ENCODE measurements at regions not wholly inside any gene's neighbourhood (a gene's known extent, or its start where the extent isn't known, plus 50 kb on each side); places are given as distances from the start of the nearest gene placed in this dataset.
A peak's percentile ranks its signal among the peaks of the same experiment; 100 is the strongest.
"Not testable (repeated sequence)": the region's sequence is repeated elsewhere in the genome, so short reads cannot be mapped to it uniquely, and the experiment has no call there.

GRCh38 chr6:82118150-82118562 lies 129.4 kb downstream of the IBTK start:
- Histone ChIP-seq H3K9me3 (ENCODE audit: control insufficient read depth, low read depth, low read length) (no peaks in the 10 kb centered on the region), H3K4me1 (ENCODE audit: control insufficient read depth, insufficient read depth, low read length) (peaks cover 5% of the 10 kb centered on the region), H3K27me3 (ENCODE audit: control insufficient read depth, insufficient read depth, low read length) (no peaks in the 10 kb centered on the region), H3K4me3 (ENCODE audit: low read length) (no peak overlapping the region), H3K27ac (ENCODE audit: low read length) (peak overlapping the region; percentile 23), H3K36me3 (ENCODE audit: control insufficient read depth, insufficient read depth, low read length) (no peaks in the 10 kb centered on the region)
- DNase-seq: peak; percentile 11 to 50
- 40% methylated on average over 1 of the region's 3 CpGs for WGBS (ENCODE audit: insufficient coverage, low lambda C conversion rate)

GRCh38 chr6:82114748-82115147 lies 132.8 kb downstream of the IBTK start:
- Histone ChIP-seq H3K27ac (ENCODE audit: low read length) (no peak overlapping the region), H3K9me3 (ENCODE audit: control insufficient read depth, low read depth, low read length) (no peaks in the 10 kb centered on the region), H3K36me3 (ENCODE audit: control insufficient read depth, insufficient read depth, low read length) (no peaks in the 10 kb centered on the region), H3K27me3 (ENCODE audit: control insufficient read depth, insufficient read depth, low read length) (no peaks in the 10 kb centered on the region), H3K4me1 (ENCODE audit: control insufficient read depth, insufficient read depth, low read length) (peaks cover 5% of the 10 kb centered on the region), H3K4me3 (ENCODE audit: low read length) (no peak overlapping the region)
- 100% methylated on average over 1 of the region's 3 CpGs for WGBS (ENCODE audit: insufficient coverage, low lambda C conversion rate)
- no peak for DNase-seq

- Histone ChIP-seq H3K4me1 (ENCODE audit: control insufficient read depth, insufficient read depth, low read length) (no peaks in the 10 kb centered on the region), H3K27ac (ENCODE audit: low read length) (no peak overlapping the region), H3K4me3 (ENCODE audit: low read length) (no peak overlapping the region), H3K9me3 (ENCODE audit: control insufficient read depth, low read depth, low read length) (peaks cover 5% of the 10 kb centered on the region), H3K36me3 (ENCODE audit: control insufficient read depth, insufficient read depth, low read length) (no peaks in the 10 kb centered on the region), H3K27me3 (ENCODE audit: control insufficient read depth, insufficient read depth, low read length) (no peaks in the 10 kb centered on the region)
- WGBS (ENCODE audit: insufficient coverage, low lambda C conversion rate): no CpG with 5 or more reads among the region's 3 CpGs
- DNase-seq: no peak
Measured at GRCh38 chr6:82113231-82113630, 134.3 kb downstream of the IBTK start.

- no peak overlapping the region for H3K4me3 ChIP-seq (ENCODE audit: low read length)
- H3K9me3 ChIP-seq (ENCODE audit: control insufficient read depth, low read depth, low read length): peaks cover 5% of the 10 kb centered on the region
- no peaks in the 10 kb centered on the region for H3K4me1 ChIP-seq (ENCODE audit: control insufficient read depth, insufficient read depth, low read length)
- no peak overlapping the region for H3K27ac ChIP-seq (ENCODE audit: low read length)
- no peak for DNase-seq
- no peaks in the 10 kb centered on the region for H3K36me3 ChIP-seq (ENCODE audit: control insufficient read depth, insufficient read depth, low read length)
- H3K27me3 ChIP-seq (ENCODE audit: control insufficient read depth, insufficient read depth, low read length): no peaks in the 10 kb centered on the region
Measured at GRCh38 chr6:82111818-82112217, 135.7 kb downstream of the IBTK start.

GRCh38 chr6:82111114-82111513 lies 136.4 kb downstream of the IBTK start:
- H3K9me3 ChIP-seq (ENCODE audit: control insufficient read depth, low read depth, low read length): peaks cover 5% of the 10 kb centered on the region
- H3K4me3 ChIP-seq (ENCODE audit: low read length): no peak overlapping the region
- no peak for DNase-seq
- no peak overlapping the region for H3K27ac ChIP-seq (ENCODE audit: low read length)
- no peaks in the 10 kb centered on the region for H3K4me1 ChIP-seq (ENCODE audit: control insufficient read depth, insufficient read depth, low read length)
- H3K27me3 ChIP-seq (ENCODE audit: control insufficient read depth, insufficient read depth, low read length): no peaks in the 10 kb centered on the region
- H3K36me3 ChIP-seq (ENCODE audit: control insufficient read depth, insufficient read depth, low read length): no peaks in the 10 kb centered on the region

- not testable (repeated sequence) for H3K27ac ChIP-seq (ENCODE audit: low read length); DNase-seq; H3K9me3 ChIP-seq (ENCODE audit: control insufficient read depth, low read depth, low read length); H3K4me3 ChIP-seq (ENCODE audit: low read length); H3K36me3 ChIP-seq (ENCODE audit: control insufficient read depth, insufficient read depth, low read length); H3K4me1 ChIP-seq (ENCODE audit: control insufficient read depth, insufficient read depth, low read length); H3K27me3 ChIP-seq (ENCODE audit: control insufficient read depth, insufficient read depth, low read length)
- WGBS (ENCODE audit: insufficient coverage, low lambda C conversion rate): no CpG with 5 or more reads among the region's 3 CpGs
Measured at GRCh38 chr6:82103171-82103570, 144.4 kb downstream of the IBTK start.

GRCh38 chr6:82101374-82102114 lies 146.0 kb downstream of the IBTK start:
- H3K9me3 ChIP-seq (ENCODE audit: control insufficient read depth, low read depth, low read length); H3K36me3 ChIP-seq (ENCODE audit: control insufficient read depth, insufficient read depth, low read length); H3K4me3 ChIP-seq (ENCODE audit: low read length); H3K4me1 ChIP-seq (ENCODE audit: control insufficient read depth, insufficient read depth, low read length); H3K27ac ChIP-seq (ENCODE audit: low read length); H3K27me3 ChIP-seq (ENCODE audit: control insufficient read depth, insufficient read depth, low read length); DNase-seq: not testable (repeated sequence)
- no CpG with 5 or more reads among the region's 23 CpGs for WGBS (ENCODE audit: insufficient coverage, low lambda C conversion rate)

GRCh38 chr6:82100763-82101162 lies 146.8 kb downstream of the IBTK start:
- H3K4me1 ChIP-seq (ENCODE audit: control insufficient read depth, insufficient read depth, low read length); H3K27ac ChIP-seq (ENCODE audit: low read length); H3K9me3 ChIP-seq (ENCODE audit: control insufficient read depth, low read depth, low read length); H3K4me3 ChIP-seq (ENCODE audit: low read length); H3K36me3 ChIP-seq (ENCODE audit: control insufficient read depth, insufficient read depth, low read length); H3K27me3 ChIP-seq (ENCODE audit: control insufficient read depth, insufficient read depth, low read length); DNase-seq: not testable (repeated sequence)
- no CpG with 5 or more reads among the region's 1 CpG for WGBS (ENCODE audit: insufficient coverage, low lambda C conversion rate)

- Histone ChIP-seq H3K4me1 (ENCODE audit: control insufficient read depth, insufficient read depth, low read length) (no peaks in the 10 kb centered on the region), H3K27ac (ENCODE audit: low read length) (no peak overlapping the region), H3K4me3 (ENCODE audit: low read length) (no peak overlapping the region), H3K9me3 (ENCODE audit: control insufficient read depth, low read depth, low read length) (no peaks in the 10 kb centered on the region), H3K36me3 (ENCODE audit: control insufficient read depth, insufficient read depth, low read length) (no peaks in the 10 kb centered on the region), H3K27me3 (ENCODE audit: control insufficient read depth, insufficient read depth, low read length) (no peaks in the 10 kb centered on the region)
- peak in 1 of 2 donors; percentile 16 for DNase-seq
- 33% methylated on average over 1 of the region's 2 CpGs for WGBS (ENCODE audit: insufficient coverage, low lambda C conversion rate)
Measured at GRCh38 chr6:82097676-82098075, 149.9 kb downstream of the IBTK start.

GRCh38 chr6:82095091-82095490 lies 152.5 kb downstream of the IBTK start:
- no peak overlapping the region for H3K27ac ChIP-seq (ENCODE audit: low read length)
- no peaks in the 10 kb centered on the region for H3K27me3 ChIP-seq (ENCODE audit: control insufficient read depth, insufficient read depth, low read length)
- no peaks in the 10 kb centered on the region for H3K36me3 ChIP-seq (ENCODE audit: control insufficient read depth, insufficient read depth, low read length)
- DNase-seq: no peak
- H3K4me3 ChIP-seq (ENCODE audit: low read length): no peak overlapping the region
- WGBS (ENCODE audit: insufficient coverage, low lambda C conversion rate): no CpG with 5 or more reads among the region's 5 CpGs
- no peaks in the 10 kb centered on the region for H3K9me3 ChIP-seq (ENCODE audit: control insufficient read depth, low read depth, low read length)
- no peaks in the 10 kb centered on the region for H3K4me1 ChIP-seq (ENCODE audit: control insufficient read depth, insufficient read depth, low read length)

- no peaks in the 10 kb centered on the region for H3K4me1 ChIP-seq (ENCODE audit: control insufficient read depth, insufficient read depth, low read length)
- no peaks in the 10 kb centered on the region for H3K27me3 ChIP-seq (ENCODE audit: control insufficient read depth, insufficient read depth, low read length)
- H3K4me3 ChIP-seq (ENCODE audit: low read length): no peak overlapping the region
- WGBS (ENCODE audit: insufficient coverage, low lambda C conversion rate): 0% methylated on average over 1 of the region's 4 CpGs
- no peak overlapping the region for H3K27ac ChIP-seq (ENCODE audit: low read length)
- no peaks in the 10 kb centered on the region for H3K36me3 ChIP-seq (ENCODE audit: control insufficient read depth, insufficient read depth, low read length)
- no peaks in the 10 kb centered on the region for H3K9me3 ChIP-seq (ENCODE audit: control insufficient read depth, low read depth, low read length)
- no peak for DNase-seq
Measured at GRCh38 chr6:82094166-82094806, 153.3 kb downstream of the IBTK start.
